ENCODE measurements at regions not wholly inside any gene's neighbourhood (a gene's known extent, or its start where the extent isn't known, plus 50 kb on each side); places are given as distances from the start of the nearest gene placed in this dataset.

- dilution Hi-C loops (cut with MboI; ENCODE audit: extremely low pct_ligation_motif_present, low sequenced_read_pairs), result no loop called here
- H3K27me3 ChIP-seq (ENCODE audit: control insufficient read depth in 2 of 2, insufficient read depth in 2 of 2, low read length in 2 of 2), result no peaks in the 10 kb centered on the region
- no peaks in the 10 kb centered on the region for H3K79me2 ChIP-seq (ENCODE audit: control insufficient read depth, insufficient read depth, low read length)
- no peaks in the 10 kb centered on the region for H3K36me3 ChIP-seq (ENCODE audit: control insufficient read depth in 2 of 2, extremely low read depth in 1 of 2, insufficient read depth in 2 of 2, low read length in 2 of 2)
- no peak overlapping the region for H2AFZ ChIP-seq (ENCODE audit: low read depth, low read length)
- H3K4me2 ChIP-seq (ENCODE audit: insufficient read depth, low read length), result no peak overlapping the region
- BruUV-seq (replicated peaks), result no TSS peak
- no peaks in the 10 kb centered on the region for H3K9me3 ChIP-seq (replicated peaks; ENCODE audit: control insufficient read depth, insufficient read depth, low read length)
- intact Hi-C loops (cut with micrococcal nuclease), result no loop called here
- no peaks in the 10 kb centered on the region for H3K4me1 ChIP-seq (ENCODE audit: control insufficient read depth, extremely low read depth, insufficient read depth, low read length)
- no peaks in the 10 kb centered on the region for H3K9me1 ChIP-seq (replicated peaks; ENCODE audit: control insufficient read depth, extremely low read depth, insufficient read depth, low read length)
- H3K4me3 ChIP-seq (replicated peaks in 1 of 3; ENCODE audit: insufficient read depth in 1 of 3, low read depth in 1 of 3, low read length in 3 of 3), result no peak overlapping the region
- ChIA-PET CTCF (no interaction called here), POLR2A (no interaction called here)
- DNase-seq (ENCODE audit: low read depth, low spot score) (no peak), FAIRE-seq (no peak)
- H4K20me1 ChIP-seq (replicated peaks; ENCODE audit: control insufficient read depth, extremely low read depth, insufficient read depth, low read length), result no peaks in the 10 kb centered on the region
- H3K27ac ChIP-seq (ENCODE audit: insufficient read depth, low read depth, low read length), result no peak overlapping the region
- no peak overlapping the region for H3K9ac ChIP-seq (replicated peaks; ENCODE audit: extremely low read depth, insufficient read depth, low read length)
- TF ChIP-seq CTCF (IDR thresholded peaks at IDR 0.05; ENCODE audit: extremely low read depth in 1 of 2, insufficient read depth in 1 of 2, low read depth in 1 of 2, low read length in 2 of 2), result no peak
- no peak for TF ChIP-seq MYC (IDR thresholded peaks at IDR 0.05; ENCODE audit: low read depth, low read length)
- TF ChIP-seq GATA2 (IDR thresholded peaks at IDR 0.05; ENCODE audit: insufficient read depth, insufficient read length, low read depth, low read length), result no peak
Measured at GRCh38 chr5:174378121-174378874, 332.8 kb downstream of the NSG2 start.

GRCh38 chr5:174380311-174380710, 334.8 kb downstream of the NSG2 start:
- no peaks in the 10 kb centered on the region for H3K27me3 ChIP-seq (ENCODE audit: control insufficient read depth in 2 of 2, insufficient read depth in 2 of 2, low read length in 2 of 2)
- FAIRE-seq, result no peak
- no peak overlapping the region for H3K4me3 ChIP-seq (replicated peaks in 1 of 3; ENCODE audit: insufficient read depth in 1 of 3, low read depth in 1 of 3, low read length in 3 of 3)
- H2AFZ ChIP-seq (ENCODE audit: low read depth, low read length), result no peak overlapping the region
- H3K4me1 ChIP-seq (ENCODE audit: control insufficient read depth, extremely low read depth, insufficient read depth, low read length), result no peaks in the 10 kb centered on the region
- no peaks in the 10 kb centered on the region for H3K79me2 ChIP-seq (ENCODE audit: control insufficient read depth, insufficient read depth, low read length)
- no peak for TF ChIP-seq MAX (IDR thresholded peaks at IDR 0.05; ENCODE audit: insufficient read depth, insufficient read length)
- no peak for TF ChIP-seq MYC (IDR thresholded peaks at IDR 0.05; ENCODE audit: low read depth, low read length)
- TF ChIP-seq EZH2 (IDR thresholded peaks at IDR 0.05; ENCODE audit: borderline replicate concordance, low read depth, low read length, severe bottlenecking), result no peak
- no peak for TF ChIP-seq POLR2A (IDR thresholded peaks at IDR 0.05; ENCODE audit: low read depth, low read length)
- no peak for TF ChIP-seq POLR2AphosphoS5 (IDR thresholded peaks at IDR 0.05; ENCODE audit: insufficient read depth, low read depth, low read length)
- TF ChIP-seq GATA2 (IDR thresholded peaks at IDR 0.05; ENCODE audit: insufficient read depth, insufficient read length, low read depth, low read length), result no peak
- no peak for TF ChIP-seq CTCF (IDR thresholded peaks at IDR 0.05; ENCODE audit: extremely low read depth in 1 of 2, insufficient read depth in 1 of 2, low read depth in 1 of 2, low read length in 2 of 2)
- no peak for TF ChIP-seq FOS (IDR thresholded peaks at IDR 0.05; ENCODE audit: borderline replicate concordance, insufficient read depth, low read length)
- TF ChIP-seq JUN (IDR thresholded peaks at IDR 0.05; ENCODE audit: borderline replicate concordance, insufficient read depth, insufficient read length, low read depth), result no peak
- ChIA-PET POLR2A (no interaction called here), CTCF (no interaction called here)
- no peak overlapping the region for H3K4me2 ChIP-seq (ENCODE audit: insufficient read depth, low read length)
- no peaks in the 10 kb centered on the region for H3K36me3 ChIP-seq (ENCODE audit: control insufficient read depth in 2 of 2, extremely low read depth in 1 of 2, insufficient read depth in 2 of 2, low read length in 2 of 2)
- H3K27ac ChIP-seq (ENCODE audit: insufficient read depth, low read depth, low read length), result no peak overlapping the region
- intact Hi-C loops (cut with micrococcal nuclease), result no loop called here
- H3K9me1 ChIP-seq (replicated peaks; ENCODE audit: control insufficient read depth, extremely low read depth, insufficient read depth, low read length), result no peaks in the 10 kb centered on the region
- no peak overlapping the region for H3K9ac ChIP-seq (replicated peaks; ENCODE audit: extremely low read depth, insufficient read depth, low read length)
- no peaks in the 10 kb centered on the region for H3K9me3 ChIP-seq (replicated peaks; ENCODE audit: control insufficient read depth, insufficient read depth, low read length)
- dilution Hi-C loops (cut with MboI; ENCODE audit: extremely low pct_ligation_motif_present, low sequenced_read_pairs), result no loop called here
- H4K20me1 ChIP-seq (replicated peaks; ENCODE audit: control insufficient read depth, extremely low read depth, insufficient read depth, low read length), result no peaks in the 10 kb centered on the region
- no peak for DNase-seq (ENCODE audit: low read depth, low spot score)
- BruUV-seq (replicated peaks), result no TSS peak
